ENCODE measurements at regions not wholly inside any gene's neighbourhood (a gene's known extent, or its start where the extent isn't known, plus 50 kb on each side); places are given as distances from the start of the nearest gene placed in this dataset.
A peak's percentile ranks its signal among the peaks of the same experiment; 100 is the strongest.

- peak; percentile 45 for ATAC-seq
- CTCF ChIA-PET = interaction anchor here (0.7 to 1.2 kb wide), 8 partner anchors 8 to 78 kb away, joined by 3 to 10 read pairs (median 3); no protein-coding TSS in a partner anchor
Measured at GRCh38 chr16:50884066-50884860, 142.4 kb downstream of the CYLD start.

GRCh38 chr16:50881956-50882355 lies 140.1 kb downstream of the CYLD start:
- DNase-seq (ENCODE audit: low spot score) (no peak), ATAC-seq (no peak)
- Mint-ChIP-seq H3K27me3 (ENCODE audit: low read depth) (peaks cover 4% of the 10 kb centered on the region; the same call in 1 of the 2 replicates), H3K4me3 (no peak overlapping the region), H3K9me3 (no peaks in the 10 kb centered on the region; the same call in none of the 2 replicates), H3K36me3 (no peaks in the 10 kb centered on the region), H3K27ac (no peak overlapping the region), H3K4me1 (peaks cover 19% of the 10 kb centered on the region)
- POLR2A ChIA-PET = no interaction called here
- CTCF ChIA-PET = interaction anchor here (0.8 kb wide), 1 partner anchor 75 kb away, joined by 3 read pairs; no protein-coding TSS in a partner anchor
- TF ChIP-seq MYBL2 (CRISPR knock-in tag; IDR thresholded peaks at IDR 0.05) (no peak), GTF2I (CRISPR knock-in tag; conservative IDR thresholded peaks at IDR 0.05) (no peak)

More at GRCh38 chr16:50884066-50884860, 142.4 kb downstream of the CYLD start:
- peaks cover 4% of the 10 kb centered on the region for H3K27me3 Mint-ChIP-seq (ENCODE audit: low read depth)
- no peaks in the 10 kb centered on the region for H3K36me3 Mint-ChIP-seq
- H3K4me3 Mint-ChIP-seq = peak overlapping the region; percentile 43
- no peak overlapping the region for H3K27ac Mint-ChIP-seq
- TF ChIP-seq CTCF (IDR thresholded peaks at IDR 0.05) = peak; percentile 79
- no peak for TF ChIP-seq GRHL2 (CRISPR knock-in tag; IDR thresholded peaks at IDR 0.05; ENCODE audit: insufficient replicate concordance, severe bottlenecking)
- POLR2A ChIA-PET = no interaction called here
- peak; percentile 87 for DNase-seq (ENCODE audit: low spot score)
- peaks cover 16% of the 10 kb centered on the region for H3K4me1 Mint-ChIP-seq
- H3K9me3 Mint-ChIP-seq = no peaks in the 10 kb centered on the region; the same call in none of the 2 replicates

- CTCF ChIA-PET = interaction anchor here (0.8 kb wide), 1 partner anchor 75 kb away, joined by 3 read pairs; no protein-coding TSS in a partner anchor
- no peaks in the 10 kb centered on the region for H3K36me3 Mint-ChIP-seq
- no peak for DNase-seq (ENCODE audit: low spot score)
- no peaks in the 10 kb centered on the region; the same call in 1 of the 2 replicates for H3K9me3 Mint-ChIP-seq
- peaks cover 4% of the 10 kb centered on the region; the same call in 1 of the 2 replicates for H3K27me3 Mint-ChIP-seq (ENCODE audit: low read depth)
- no peak for ATAC-seq
- H3K27ac Mint-ChIP-seq = no peak overlapping the region
- H3K4me1 Mint-ChIP-seq = peaks cover 19% of the 10 kb centered on the region
- TF ChIP-seq E2F4 (CRISPR knock-in tag; IDR thresholded peaks at IDR 0.05; ENCODE audit: borderline replicate concordance, low read depth) = no peak
- TF ChIP-seq ZNF532 (CRISPR knock-in tag; IDR thresholded peaks at IDR 0.05; ENCODE audit: borderline replicate concordance) = no peak
- POLR2A ChIA-PET = no interaction called here
- no peak overlapping the region for H3K4me3 Mint-ChIP-seq
Measured at GRCh38 chr16:50881331-50881830, 139.5 kb downstream of the CYLD start.

- CTCF ChIA-PET = interaction anchor here (0.8 to 1.5 kb wide), 2 partner anchors 74 to 75 kb away, joined by 3 to 23 read pairs; no protein-coding TSS in a partner anchor
- Mint-ChIP-seq H3K9me3 (no peaks in the 10 kb centered on the region; the same call in 1 of the 2 replicates), H3K27ac (no peak overlapping the region), H3K4me1 (peaks cover 19% of the 10 kb centered on the region), H3K4me3 (no peak overlapping the region), H3K36me3 (no peaks in the 10 kb centered on the region), H3K27me3 (ENCODE audit: low read depth) (peaks cover 4% of the 10 kb centered on the region; the same call in 1 of the 2 replicates)
- ATAC-seq = no peak
- DNase-seq (ENCODE audit: low spot score) = no peak
- POLR2A ChIA-PET = no interaction called here
- no peak for TF ChIP-seq AFF4 (CRISPR knock-in tag; IDR thresholded peaks at IDR 0.05; ENCODE audit: borderline replicate concordance)
- TF ChIP-seq TEAD1 (CRISPR knock-in tag; IDR thresholded peaks at IDR 0.05) = no peak
- no peak for TF ChIP-seq ZNF416 (CRISPR knock-in tag; IDR thresholded peaks at IDR 0.05)
- no peak for TF ChIP-seq E2F5 (CRISPR knock-in tag; IDR thresholded peaks at IDR 0.05)
- TF ChIP-seq MYBL2 (CRISPR knock-in tag; IDR thresholded peaks at IDR 0.05) = no peak
- TF ChIP-seq MAX (CRISPR knock-in tag; IDR thresholded peaks at IDR 0.05) = no peak
Measured at GRCh38 chr16:50880926-50881325, 139.0 kb downstream of the CYLD start.

All from WTC11 (cell line).